ES-I3 (cell line): ENCODE measurements at regions not wholly inside any gene's neighbourhood (a gene's known extent, or its start where the extent isn't known, plus 50 kb on each side); places are given as distances from the start of the nearest gene placed in this dataset.

ENCODE experiments used
- H3K36me3 ChIP-seq: 2 replicates; pipeline ENCODE4 v1.6.1; 2013; ENCODE audit warnings: mild to moderate bottlenecking, low read length, control low read depth, moderate library complexity; ENCODE audit not compliant: insufficient read depth
- H3K4me1 ChIP-seq: 2 replicates; pipeline ENCODE4 v1.6.1; 2013; ENCODE audit warnings: mild to moderate bottlenecking, control low read depth, low read length; ENCODE audit not compliant: insufficient read depth
- H3K9ac ChIP-seq: 2 replicates; pipeline ENCODE4 v1.6.1; 2013; ENCODE audit warnings: low read depth, mild to moderate bottlenecking, low read length, moderate library complexity
- H3K9me3 ChIP-seq: 2 replicates; pipeline ENCODE4 v1.6.1; 2013; ENCODE audit warnings: mild to moderate bottlenecking, low read length, moderate library complexity; ENCODE audit not compliant: control insufficient read depth, insufficient read depth

- Histone ChIP-seq H3K4me1 (no peaks in the 10 kb centered on the region), H3K9ac (no peak overlapping the region), H3K9me3 (no peaks in the 10 kb centered on the region), H3K36me3 (no peaks in the 10 kb centered on the region)
These were observed 69.2 kb upstream of the UBAC2 start for GRCh38 chr13:99131410-99131809.

GRCh38 chr13:99132295-99132835 is 68.3 kb upstream of the UBAC2 start:
- Histone ChIP-seq H3K9ac (no peak overlapping the region), H3K36me3 (no peaks in the 10 kb centered on the region), H3K4me1 (no peaks in the 10 kb centered on the region), H3K9me3 (no peaks in the 10 kb centered on the region)

- Histone ChIP-seq H3K9me3 (no peaks in the 10 kb centered on the region), H3K36me3 (no peaks in the 10 kb centered on the region), H3K9ac (no peak overlapping the region), H3K4me1 (no peaks in the 10 kb centered on the region)
These were observed 67.4 kb upstream of the UBAC2 start for GRCh38 chr13:99133230-99133629.

GRCh38 chr13:99133848-99134247 is 66.8 kb upstream of the UBAC2 start:
- H3K9me3 ChIP-seq, result no peaks in the 10 kb centered on the region
- no peaks in the 10 kb centered on the region for H3K4me1 ChIP-seq
- no peaks in the 10 kb centered on the region for H3K36me3 ChIP-seq
- no peak overlapping the region for H3K9ac ChIP-seq

GRCh38 chr13:99135591-99135990 is 65.1 kb upstream of the UBAC2 start:
- no peaks in the 10 kb centered on the region for H3K36me3 ChIP-seq
- H3K4me1 ChIP-seq, result no peaks in the 10 kb centered on the region
- H3K9ac ChIP-seq, result no peak overlapping the region
- no peaks in the 10 kb centered on the region for H3K9me3 ChIP-seq

GRCh38 chr13:99136427-99136954 is 64.2 kb upstream of the UBAC2 start:
- Histone ChIP-seq H3K4me1 (no peaks in the 10 kb centered on the region), H3K9ac (no peak overlapping the region), H3K9me3 (no peaks in the 10 kb centered on the region), H3K36me3 (no peaks in the 10 kb centered on the region)

GRCh38 chr13:99140831-99141230 is 59.8 kb upstream of the UBAC2 start:
- Histone ChIP-seq H3K9ac (no peak overlapping the region), H3K36me3 (no peaks in the 10 kb centered on the region), H3K4me1 (no peaks in the 10 kb centered on the region), H3K9me3 (no peaks in the 10 kb centered on the region)

GRCh38 chr13:99143904-99144303 is 56.8 kb upstream of the UBAC2 start:
- Histone ChIP-seq H3K9me3 (no peaks in the 10 kb centered on the region), H3K36me3 (no peaks in the 10 kb centered on the region), H3K9ac (no peak overlapping the region), H3K4me1 (no peaks in the 10 kb centered on the region)

GRCh38 chr13:99144306-99144705 is 56.3 kb upstream of the UBAC2 start:
- H3K4me1 ChIP-seq, result no peaks in the 10 kb centered on the region
- H3K9me3 ChIP-seq, result no peaks in the 10 kb centered on the region
- no peaks in the 10 kb centered on the region for H3K36me3 ChIP-seq
- H3K9ac ChIP-seq, result no peak overlapping the region

- no peaks in the 10 kb centered on the region for H3K4me1 ChIP-seq
- H3K9ac ChIP-seq, result no peak overlapping the region
- no peaks in the 10 kb centered on the region for H3K36me3 ChIP-seq
- no peaks in the 10 kb centered on the region for H3K9me3 ChIP-seq
These were observed 55.2 kb upstream of the UBAC2 start for GRCh38 chr13:99145461-99145860.

GRCh38 chr13:99150575-99151361 is 49.9 kb upstream of the UBAC2 start:
- H3K36me3 ChIP-seq, result no peaks in the 10 kb centered on the region
- H3K4me1 ChIP-seq, result no peaks in the 10 kb centered on the region
- no peaks in the 10 kb centered on the region for H3K9me3 ChIP-seq
- H3K9ac ChIP-seq, result no peak overlapping the region
